Neural cell (in vitro differentiated cells): ENCODE measurements at regions not wholly inside any gene's neighbourhood (a gene's known extent, or its start where the extent isn't known, plus 50 kb on each side); places are given as distances from the start of the nearest gene placed in this dataset.

Source experiments
- EP300 ChIP-seq: fragments of 450-650 bp; conservative IDR thresholded peaks from 2 replicates; pipeline ENCODE4 v1.6.1; 2014; ENCODE audit warnings: antibody characterized with exemption, mild to moderate bottlenecking, moderate library complexity; ENCODE audit not compliant: poor library complexity, severe bottlenecking
- TAF1 ChIP-seq: IDR thresholded peaks from 2 replicates; pipeline ENCODE4 v1.6.1; 2012; ENCODE audit warnings: low read depth
- TF ChIP-seq, protein P1 (sequence below): fragments of 450-650 bp; IDR thresholded peaks from 2 replicates; pipeline ENCODE4 v1.5.1; 2014; ENCODE audit warnings: antibody characterized with exemption, mild to moderate bottlenecking, moderate library complexity; ENCODE audit not compliant: poor library complexity, severe bottlenecking

DNA sequence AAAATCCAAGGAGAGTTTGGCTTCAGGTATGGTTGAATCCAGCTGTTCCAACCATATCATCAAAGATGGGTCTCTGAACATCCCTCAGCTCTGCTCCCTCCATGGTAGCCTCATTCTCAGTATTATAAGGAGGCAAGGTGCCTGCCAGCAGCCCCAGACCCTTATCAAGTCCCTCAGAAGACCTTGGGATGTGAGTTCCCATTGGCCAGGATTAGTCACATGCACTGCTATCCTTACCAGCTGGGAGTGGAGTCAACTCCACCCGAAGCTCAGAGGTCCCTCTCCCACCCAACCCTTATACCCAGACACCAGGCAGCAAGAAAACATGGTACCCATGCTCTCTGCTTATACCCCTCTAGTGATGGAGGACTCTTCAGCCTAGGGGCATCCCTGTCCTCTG, 153.7 kb upstream of the ZBTB40 start:
- no peak for TF ChIP-seq EP300
- TF ChIP-seq, protein P1, sequence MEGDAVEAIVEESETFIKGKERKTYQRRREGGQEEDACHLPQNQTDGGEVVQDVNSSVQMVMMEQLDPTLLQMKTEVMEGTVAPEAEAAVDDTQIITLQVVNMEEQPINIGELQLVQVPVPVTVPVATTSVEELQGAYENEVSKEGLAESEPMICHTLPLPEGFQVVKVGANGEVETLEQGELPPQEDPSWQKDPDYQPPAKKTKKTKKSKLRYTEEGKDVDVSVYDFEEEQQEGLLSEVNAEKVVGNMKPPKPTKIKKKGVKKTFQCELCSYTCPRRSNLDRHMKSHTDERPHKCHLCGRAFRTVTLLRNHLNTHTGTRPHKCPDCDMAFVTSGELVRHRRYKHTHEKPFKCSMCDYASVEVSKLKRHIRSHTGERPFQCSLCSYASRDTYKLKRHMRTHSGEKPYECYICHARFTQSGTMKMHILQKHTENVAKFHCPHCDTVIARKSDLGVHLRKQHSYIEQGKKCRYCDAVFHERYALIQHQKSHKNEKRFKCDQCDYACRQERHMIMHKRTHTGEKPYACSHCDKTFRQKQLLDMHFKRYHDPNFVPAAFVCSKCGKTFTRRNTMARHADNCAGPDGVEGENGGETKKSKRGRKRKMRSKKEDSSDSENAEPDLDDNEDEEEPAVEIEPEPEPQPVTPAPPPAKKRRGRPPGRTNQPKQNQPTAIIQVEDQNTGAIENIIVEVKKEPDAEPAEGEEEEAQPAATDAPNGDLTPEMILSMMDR: no peak
- TF ChIP-seq TAF1: no peak
